PC-9 (cell line): ENCODE measurements at regions not wholly inside any gene's neighbourhood (a gene's known extent, or its start where the extent isn't known, plus 50 kb on each side); places are given as distances from the start of the nearest gene placed in this dataset.

Experiments
- BruUV-seq: library from RNA; stranded (reverse); fragments of 400-500 nt; replicated peaks from 2 replicates; lab custom pipeline; 2021; lab: Mats Ljungman, UMichigan
- CTCF ChIA-PET: fragments of 300-600 bp; sonication (Branson Sonifier 250); formaldehyde crosslinking; loops from one replicate; lab custom pipeline; 2022; ENCODE audit warnings: antibody characterized with exemption; lab: Charles Lee
- POLR2A ChIA-PET: fragments of 300-600 bp; sonication (Branson Sonifier 250); formaldehyde crosslinking; loops from one replicate; lab custom pipeline; 2022; ENCODE audit warnings: antibody characterized with exemption; ENCODE audit not compliant: unreplicated experiment; lab: Charles Lee
- DNase-seq, 2 experiments: peaks; one replicate each; pipeline versions ENCODE4 v3.0.0 to v3.0.0-alpha.2; 2015 to 2022; ENCODE audit warnings: mixed read lengths in 1 of 2
- H2AFZ ChIP-seq: fragments of 200-600 bp; sonication (generic); 2 replicates; pipeline ENCODE4 v1.8.1; 2017; ENCODE audit warnings: antibody characterized with exemption
- H3F3A ChIP-seq: fragments of 200-600 bp; sonication (generic); 2 replicates; pipeline ENCODE4 v1.8.1; 2017; ENCODE audit warnings: antibody characterized with exemption, mild to moderate bottlenecking, low read depth; ENCODE audit not compliant: insufficient read depth
- H3K27ac ChIP-seq: fragments of 200-600 bp; sonication (generic); 2 replicates; pipeline ENCODE4 v1.6.1; 2016; ENCODE audit warnings: mixed run types
- H3K27me3 ChIP-seq: fragments of 200-600 bp; sonication (generic); 2 replicates; pipeline ENCODE4 v1.6.1; 2016; ENCODE audit warnings: low read depth, mixed run types; ENCODE audit not compliant: insufficient read depth
- H3K36me3 ChIP-seq: fragments of 200-600 bp; sonication (generic); 2 replicates; pipeline ENCODE4 v1.6.1; 2016; ENCODE audit warnings: low read depth, mixed run types
- H3K4me1 ChIP-seq: fragments of 200-600 bp; sonication (generic); replicated peaks from 2 replicates; pipeline ENCODE4 v1.6.1; 2016; ENCODE audit warnings: mixed run types; ENCODE audit not compliant: insufficient read depth
- H3K4me2 ChIP-seq: fragments of 200-600 bp; sonication (generic); 2 replicates; pipeline ENCODE4 v1.6.1; 2017; ENCODE audit warnings: mixed run types
- H3K4me3 ChIP-seq: fragments of 200-600 bp; sonication (generic); 2 replicates; pipeline ENCODE4 v1.6.1; 2016; ENCODE audit warnings: mixed run types
- H3K79me2 ChIP-seq: fragments of 200-600 bp; sonication (generic); 2 replicates; pipeline ENCODE4 v1.6.1; 2017; ENCODE audit warnings: low read depth, mixed run types
- H3K9me2 ChIP-seq: fragments of 200-600 bp; sonication (generic); 2 replicates; pipeline ENCODE4 v1.8.1; 2017; ENCODE audit warnings: mild to moderate bottlenecking; ENCODE audit not compliant: insufficient read depth
- H3K9me3 ChIP-seq: fragments of 200-600 bp; sonication (generic); 2 replicates; pipeline ENCODE4 v1.8.1; 2016; ENCODE audit warnings: low read depth; ENCODE audit not compliant: insufficient read depth
- H4K20me1 ChIP-seq: fragments of 200-600 bp; sonication (generic); 2 replicates; pipeline ENCODE4 v1.8.1; 2017; ENCODE audit not compliant: insufficient read depth
- CTCF ChIP-seq: fragments of 200-600 bp; sonication (generic); conservative IDR thresholded peaks from 2 replicates; pipeline ENCODE4 v1.6.1; 2017; ENCODE audit warnings: mixed run types, antibody characterized with exemption, mild to moderate bottlenecking, moderate library complexity
- EZH2 ChIP-seq: fragments of 200-600 bp; sonication (generic); IDR thresholded peaks from 2 replicates; pipeline ENCODE4 v1.8.0; 2017; ENCODE audit warnings: antibody characterized with exemption, low read depth
- intact Hi-C: fragments of 100-400 bp; cut with micrococcal nuclease; formaldehyde crosslinking; loops from one replicate; pipeline ENCODE4 v1.10.0; 2022; ENCODE audit not compliant: unreplicated experiment

- Histone ChIP-seq H3K27me3 (no peaks in the 10 kb centered on the region), H3K9me3 (no peaks in the 10 kb centered on the region), H3K27ac (no peak overlapping the region), H3K4me3 (no peak overlapping the region), H3F3A (no peaks in the 10 kb centered on the region), H3K4me2 (no peak overlapping the region), H3K4me1 (no peaks in the 10 kb centered on the region), H2AFZ (no peak overlapping the region), H3K9me2 (peaks cover 6% of the 10 kb centered on the region; the same call in 1 of the 2 replicates), H3K79me2 (no peaks in the 10 kb centered on the region), H3K36me3 (no peaks in the 10 kb centered on the region), H4K20me1 (no peaks in the 10 kb centered on the region)
- TF ChIP-seq EZH2 (no peak), CTCF (no peak)
- intact Hi-C loops = no loop called here
- POLR2A ChIA-PET = no interaction called here
- DNase-seq = no peak
- no TSS peak for BruUV-seq
- CTCF ChIA-PET = no interaction called here
These were observed 104.9 kb downstream of the DUSP10 start for GRCh38 chr1:221636967-221637366.

DNA sequence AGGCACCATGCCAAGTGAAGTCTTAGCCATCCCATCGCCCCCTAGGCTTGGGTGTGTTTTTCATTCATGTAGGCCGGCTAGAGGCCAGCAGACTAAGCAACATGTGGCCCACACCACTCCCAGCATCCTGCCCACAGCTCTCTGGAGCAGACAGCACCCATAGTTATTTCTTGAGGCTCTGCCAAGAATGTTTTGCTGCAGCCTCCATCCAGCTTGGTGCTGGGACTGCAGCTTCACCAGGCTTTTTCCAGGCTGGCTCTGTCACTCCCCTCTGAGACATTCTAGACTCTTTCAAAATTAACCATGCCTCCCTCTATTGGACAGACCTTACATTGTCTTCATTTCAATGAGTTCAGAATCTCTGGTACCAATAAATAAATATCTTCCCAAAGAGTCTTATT lies 104.2 kb downstream of the DUSP10 start:
- Histone ChIP-seq H3K9me2 (peaks cover 6% of the 10 kb centered on the region; the same call in 1 of the 2 replicates), H4K20me1 (no peaks in the 10 kb centered on the region), H3K4me3 (no peak overlapping the region), H3K27ac (no peak overlapping the region), H3K4me1 (no peaks in the 10 kb centered on the region), H3K9me3 (no peaks in the 10 kb centered on the region), H2AFZ (no peak overlapping the region), H3K27me3 (no peaks in the 10 kb centered on the region), H3F3A (no peaks in the 10 kb centered on the region), H3K36me3 (no peaks in the 10 kb centered on the region), H3K4me2 (no peak overlapping the region), H3K79me2 (no peaks in the 10 kb centered on the region)
- POLR2A ChIA-PET = no interaction called here
- DNase-seq = no peak
- intact Hi-C loops = no loop called here
- BruUV-seq = no TSS peak
- TF ChIP-seq CTCF (no peak), EZH2 (no peak)
- CTCF ChIA-PET = no interaction called here

DNA sequence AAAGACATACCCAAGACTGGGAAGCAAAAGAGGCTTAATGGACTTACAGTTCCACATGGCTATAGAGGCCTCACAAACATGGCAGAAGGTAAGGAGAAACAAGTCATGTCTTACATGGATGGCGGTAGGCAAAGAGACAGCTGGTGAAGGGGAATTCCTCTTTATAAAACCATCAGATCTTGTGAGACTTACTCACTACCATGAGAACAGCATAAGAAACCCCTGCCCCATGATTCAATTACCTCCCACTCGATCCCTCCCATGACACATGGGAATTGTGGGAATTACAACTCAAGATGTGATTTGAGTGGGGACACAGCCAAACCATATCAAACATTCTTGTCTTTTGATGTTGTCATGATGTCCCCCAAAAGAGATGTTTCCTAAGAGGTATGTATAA lies 103.3 kb downstream of the DUSP10 start:
- H3F3A ChIP-seq = no peaks in the 10 kb centered on the region
- DNase-seq = no peak
- ChIA-PET CTCF (no interaction called here), POLR2A (no interaction called here)
- intact Hi-C loops = no loop called here
- peaks cover 6% of the 10 kb centered on the region; the same call in 1 of the 2 replicates for H3K9me2 ChIP-seq
- TF ChIP-seq EZH2 (no peak), CTCF (no peak)
- H3K4me2 ChIP-seq = no peak overlapping the region
- no peaks in the 10 kb centered on the region for H3K9me3 ChIP-seq
- no peak overlapping the region for H3K27ac ChIP-seq
- H2AFZ ChIP-seq = no peak overlapping the region
- H3K4me1 ChIP-seq = no peaks in the 10 kb centered on the region
- H3K4me3 ChIP-seq = no peak overlapping the region
- H3K36me3 ChIP-seq = no peaks in the 10 kb centered on the region
- H3K27me3 ChIP-seq = no peaks in the 10 kb centered on the region
- no peaks in the 10 kb centered on the region for H4K20me1 ChIP-seq
- no TSS peak for BruUV-seq
- H3K79me2 ChIP-seq = no peaks in the 10 kb centered on the region
